WI38 (cell line): ENCODE measurements at regions not wholly inside any gene's neighbourhood (a gene's known extent, or its start where the extent isn't known, plus 50 kb on each side); places are given as distances from the start of the nearest gene placed in this dataset.

Source experiments
- H3K4me3 ChIP-seq: 2 replicates; pipeline ENCODE4 v1.5.1; 2011; ENCODE audit warnings: low read depth, mild to moderate bottlenecking, control low read depth, low read length
- TF ChIP-seq, protein P1 (sequence below): IDR thresholded peaks from 2 replicates; pipeline ENCODE4 v1.5.1; 2012; ENCODE audit warnings: low read depth, mild to moderate bottlenecking, control low read depth, low read length

DNA sequence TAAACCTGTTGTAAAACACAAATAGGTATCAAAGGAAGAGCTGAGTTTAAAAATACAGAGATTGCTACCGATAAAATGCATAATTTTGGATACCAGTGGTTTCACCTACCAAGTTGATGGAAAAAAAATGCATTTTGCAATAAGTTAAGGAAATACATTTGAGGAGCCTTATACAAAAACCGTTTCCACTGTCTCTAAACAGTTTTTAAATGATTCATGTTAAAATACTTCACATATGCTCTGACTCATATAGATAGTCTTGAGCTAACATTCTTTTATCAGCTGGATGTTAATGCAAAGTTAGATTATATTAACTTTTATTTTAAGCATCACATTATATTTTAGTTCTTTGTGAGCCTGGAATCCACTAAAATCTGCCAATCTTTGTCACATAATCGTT is 50.6 kb upstream of the ANKRD17 start:
- TF ChIP-seq, protein P1, sequence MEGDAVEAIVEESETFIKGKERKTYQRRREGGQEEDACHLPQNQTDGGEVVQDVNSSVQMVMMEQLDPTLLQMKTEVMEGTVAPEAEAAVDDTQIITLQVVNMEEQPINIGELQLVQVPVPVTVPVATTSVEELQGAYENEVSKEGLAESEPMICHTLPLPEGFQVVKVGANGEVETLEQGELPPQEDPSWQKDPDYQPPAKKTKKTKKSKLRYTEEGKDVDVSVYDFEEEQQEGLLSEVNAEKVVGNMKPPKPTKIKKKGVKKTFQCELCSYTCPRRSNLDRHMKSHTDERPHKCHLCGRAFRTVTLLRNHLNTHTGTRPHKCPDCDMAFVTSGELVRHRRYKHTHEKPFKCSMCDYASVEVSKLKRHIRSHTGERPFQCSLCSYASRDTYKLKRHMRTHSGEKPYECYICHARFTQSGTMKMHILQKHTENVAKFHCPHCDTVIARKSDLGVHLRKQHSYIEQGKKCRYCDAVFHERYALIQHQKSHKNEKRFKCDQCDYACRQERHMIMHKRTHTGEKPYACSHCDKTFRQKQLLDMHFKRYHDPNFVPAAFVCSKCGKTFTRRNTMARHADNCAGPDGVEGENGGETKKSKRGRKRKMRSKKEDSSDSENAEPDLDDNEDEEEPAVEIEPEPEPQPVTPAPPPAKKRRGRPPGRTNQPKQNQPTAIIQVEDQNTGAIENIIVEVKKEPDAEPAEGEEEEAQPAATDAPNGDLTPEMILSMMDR: no peak
- no peak overlapping the region for H3K4me3 ChIP-seq
